H9 (cell line): ENCODE measurements at regions not wholly inside any gene's neighbourhood (a gene's known extent, or its start where the extent isn't known, plus 50 kb on each side); places are given as distances from the start of the nearest gene placed in this dataset.

ENCODE experiments used
- DNase-seq: peaks from one replicate; pipeline ENCODE4 v3.0.0-alpha.2; 2017
- H2AFZ ChIP-seq: one replicate; pipeline ENCODE4 v1.6.1; 2013; ENCODE audit warnings: mild to moderate bottlenecking, low read length, control low read depth, moderate library complexity
- H2AK5ac ChIP-seq: 2 replicates; pipeline ENCODE4 v1.6.1; 2013; ENCODE audit warnings: low read length, control low read depth, mixed read lengths; ENCODE audit not compliant: insufficient read length
- H2BK120ac ChIP-seq: one replicate; pipeline ENCODE4 v1.6.1; 2013; ENCODE audit warnings: low read depth, mild to moderate bottlenecking, low read length, control low read depth, inconsistent platforms; ENCODE audit not compliant: poor library complexity, severe bottlenecking
- H2BK12ac ChIP-seq: 2 replicates; pipeline ENCODE4 v1.6.1; 2013; ENCODE audit warnings: low read length, control low read depth, mixed read lengths, low read depth; ENCODE audit not compliant: insufficient read length
- H2BK15ac ChIP-seq: 2 replicates; pipeline ENCODE4 v1.6.1; 2013; ENCODE audit warnings: low read depth, low read length, control low read depth
- H2BK20ac ChIP-seq: one replicate; pipeline ENCODE4 v1.6.1; 2013; ENCODE audit warnings: low read depth, mild to moderate bottlenecking, low read length, control low read depth, inconsistent platforms; ENCODE audit not compliant: poor library complexity, severe bottlenecking
- H2BK5ac ChIP-seq: 2 replicates; pipeline ENCODE4 v1.6.1; 2013; ENCODE audit warnings: low read length, control low read depth, mixed read lengths; ENCODE audit not compliant: insufficient read length
- H3K14ac ChIP-seq: 2 replicates; pipeline ENCODE4 v1.6.1; 2013; ENCODE audit warnings: low read length, control low read depth; ENCODE audit not compliant: insufficient read depth
- H3K18ac ChIP-seq: 2 replicates; pipeline ENCODE4 v1.6.1; 2013; ENCODE audit warnings: low read depth, mild to moderate bottlenecking, mixed read lengths, low read length, control low read depth; ENCODE audit not compliant: insufficient read length
- H3K23ac ChIP-seq: 2 replicates; pipeline ENCODE4 v1.6.1; 2013; ENCODE audit warnings: low read length, control low read depth, mixed read lengths, low read depth; ENCODE audit not compliant: insufficient read length
- H3K23me2 ChIP-seq: 2 replicates; pipeline ENCODE4 v1.6.1; 2013; ENCODE audit warnings: low read depth, mild to moderate bottlenecking, mixed read lengths, low read length, control low read depth; ENCODE audit not compliant: insufficient read length, poor library complexity, severe bottlenecking
- H3K27ac ChIP-seq: 2 replicates; pipeline ENCODE4 v1.5.1; 2013; ENCODE audit warnings: low read length, control low read depth, mixed read lengths, low read depth; ENCODE audit not compliant: insufficient read length
- H3K27me3 ChIP-seq: 2 replicates; pipeline ENCODE4 v1.6.1; 2013; ENCODE audit warnings: low read length, control low read depth, inconsistent platforms; ENCODE audit not compliant: insufficient read depth
- H3K4ac ChIP-seq: 2 replicates; pipeline ENCODE4 v1.6.1; 2013; ENCODE audit warnings: low read depth, mild to moderate bottlenecking, control low read depth, inconsistent platforms, low read length, moderate library complexity
- H3K4me1 ChIP-seq: 2 replicates; pipeline ENCODE4 v1.6.1; 2013; ENCODE audit warnings: low read length, control low read depth, inconsistent platforms; ENCODE audit not compliant: insufficient read depth
- H3K4me2 ChIP-seq: 2 replicates; pipeline ENCODE4 v1.6.1; 2013; ENCODE audit warnings: low read length, control low read depth, mixed read lengths; ENCODE audit not compliant: insufficient read length, insufficient read depth
- H3K56ac ChIP-seq: 2 replicates; pipeline ENCODE4 v1.6.1; 2013; ENCODE audit warnings: low read depth, mild to moderate bottlenecking, mixed read lengths, low read length, control low read depth; ENCODE audit not compliant: insufficient read length
- H3K79me1 ChIP-seq: 2 replicates; pipeline ENCODE4 v1.6.1; 2013; ENCODE audit warnings: low read depth, mild to moderate bottlenecking, moderate library complexity, low read length, control low read depth, inconsistent platforms; ENCODE audit not compliant: insufficient read depth, poor library complexity, severe bottlenecking
- H3K79me2 ChIP-seq: 2 replicates; pipeline ENCODE4 v1.6.1; 2013; ENCODE audit warnings: low read length, control low read depth, inconsistent platforms; ENCODE audit not compliant: insufficient read depth
- H3K9ac ChIP-seq: 2 replicates; pipeline ENCODE4 v1.6.1; 2013; ENCODE audit warnings: low read length, control low read depth, mixed read lengths; ENCODE audit not compliant: insufficient read length; ENCODE audit errors: extremely low read depth
- H3K9me3 ChIP-seq: one replicate; pipeline ENCODE4 v1.6.1; 2013; ENCODE audit warnings: low read depth, low read length, inconsistent platforms; ENCODE audit not compliant: control insufficient read depth
- H3T11ph ChIP-seq: one replicate; pipeline ENCODE4 v1.6.1; 2013; ENCODE audit warnings: mild to moderate bottlenecking, low read length, control low read depth, inconsistent platforms
- H4K20me1 ChIP-seq: one replicate; pipeline ENCODE4 v1.6.1; 2013; ENCODE audit not compliant: control insufficient read depth, insufficient read length, insufficient read depth
- H4K5ac ChIP-seq: 2 replicates; pipeline ENCODE4 v1.6.1; 2013; ENCODE audit warnings: low read depth, mild to moderate bottlenecking, mixed read lengths, low read length, control low read depth; ENCODE audit not compliant: insufficient read length
- H4K8ac ChIP-seq: replicated peaks from 2 replicates; pipeline ENCODE4 v1.6.1; 2013; ENCODE audit warnings: low read length, control low read depth, mixed read lengths, low read depth; ENCODE audit not compliant: insufficient read length
- H4K91ac ChIP-seq: 2 replicates; pipeline ENCODE4 v1.6.1; 2013; ENCODE audit warnings: low read depth, mild to moderate bottlenecking, moderate library complexity, mixed read lengths, low read length, control low read depth; ENCODE audit not compliant: insufficient read length
- H3K27ac Mint-ChIP-seq, 3 experiments: 2 replicates in 2 of 3; 3 replicates in 1 of 3; pipeline ENCODE4 v1.8.0; 2020 to 2021; ENCODE audit warnings: mixed read lengths in 3 of 3, mild to moderate bottlenecking in 1 of 3, moderate library complexity in 1 of 3
- H3K27me3 Mint-ChIP-seq: 2 replicates; pipeline ENCODE4 v1.8.0; 2021; ENCODE audit warnings: low read depth, mild to moderate bottlenecking, moderate library complexity, mixed read lengths
- H3K36me3 Mint-ChIP-seq, 3 experiments: 2 replicates in 2 of 3; 3 replicates in 1 of 3; pipeline ENCODE4 v1.8.0; 2020 to 2021; ENCODE audit warnings: low read depth in 3 of 3, mixed read lengths in 3 of 3; ENCODE audit not compliant: insufficient read depth in 1 of 3
- H3K4me1 Mint-ChIP-seq, 2 experiments: 2 replicates each; pipeline ENCODE4 v1.8.0; 2020; ENCODE audit warnings: mixed read lengths in 2 of 2
- H3K4me3 Mint-ChIP-seq, 2 experiments: 2 replicates in 1 of 2; 3 replicates in 1 of 2; pipeline ENCODE4 v1.8.0; 2020 to 2021; ENCODE audit warnings: mild to moderate bottlenecking in 2 of 2, mixed read lengths in 2 of 2, moderate library complexity in 1 of 2
- H3K9me3 Mint-ChIP-seq, 2 experiments: 2 replicates in 1 of 2; 3 replicates in 1 of 2; pipeline ENCODE4 v1.8.0; 2020; ENCODE audit warnings: mild to moderate bottlenecking in 2 of 2, mixed read lengths in 2 of 2, moderate library complexity in 1 of 2
- WGBS: extraction: QIAGEN DNeasy Blood & Tissue Kit; methylation state at CpG from one replicate; pipeline ENCODE4 v1.1.7; 2013; ENCODE audit warnings: missing lambda C conversion rate, low lambda C conversion rate, mixed read lengths; ENCODE audit not compliant: insufficient read length; ENCODE audit errors: extremely low coverage; 5-methylcytosine and 5-hydroxymethylcytosine counted together
- TF ChIP-seq, protein P1 (sequence below): fragments of 200-600 bp; sonication (generic); conservative IDR thresholded peaks from 3 replicates; pipeline ENCODE4 v1.8.0; 2021; ENCODE audit warnings: antibody characterized with exemption, mild to moderate bottlenecking

GRCh38 chr17:71316176-71316897 is 804.5 kb upstream of the SOX9 start:
- no peaks in the 10 kb centered on the region for H3K79me1 ChIP-seq
- no peak overlapping the region for H3K23ac ChIP-seq
- no peaks in the 10 kb centered on the region for H3K9me3 Mint-ChIP-seq
- H3K4ac ChIP-seq = no peak overlapping the region
- H4K91ac ChIP-seq = no peak overlapping the region
- H3K14ac ChIP-seq = no peak overlapping the region
- no peaks in the 10 kb centered on the region for H3K4me1 ChIP-seq
- no peak overlapping the region for H2BK120ac ChIP-seq
- H3K9me3 ChIP-seq = no peaks in the 10 kb centered on the region
- H2BK20ac ChIP-seq = no peak overlapping the region
- H4K8ac ChIP-seq = no peak overlapping the region
- H2BK5ac ChIP-seq = no peak overlapping the region
- no peak overlapping the region for H4K5ac ChIP-seq
- no peak overlapping the region for H3K4me2 ChIP-seq
- no peaks in the 10 kb centered on the region for H3K79me2 ChIP-seq
- peaks cover 3% of the 10 kb centered on the region; the same call in 1 of the 2 replicates for H3K27me3 Mint-ChIP-seq
- H3K4me3 Mint-ChIP-seq = no peak overlapping the region
- no peak overlapping the region for H2BK15ac ChIP-seq
- no peak overlapping the region for H3K27ac Mint-ChIP-seq
- TF ChIP-seq, protein P1, sequence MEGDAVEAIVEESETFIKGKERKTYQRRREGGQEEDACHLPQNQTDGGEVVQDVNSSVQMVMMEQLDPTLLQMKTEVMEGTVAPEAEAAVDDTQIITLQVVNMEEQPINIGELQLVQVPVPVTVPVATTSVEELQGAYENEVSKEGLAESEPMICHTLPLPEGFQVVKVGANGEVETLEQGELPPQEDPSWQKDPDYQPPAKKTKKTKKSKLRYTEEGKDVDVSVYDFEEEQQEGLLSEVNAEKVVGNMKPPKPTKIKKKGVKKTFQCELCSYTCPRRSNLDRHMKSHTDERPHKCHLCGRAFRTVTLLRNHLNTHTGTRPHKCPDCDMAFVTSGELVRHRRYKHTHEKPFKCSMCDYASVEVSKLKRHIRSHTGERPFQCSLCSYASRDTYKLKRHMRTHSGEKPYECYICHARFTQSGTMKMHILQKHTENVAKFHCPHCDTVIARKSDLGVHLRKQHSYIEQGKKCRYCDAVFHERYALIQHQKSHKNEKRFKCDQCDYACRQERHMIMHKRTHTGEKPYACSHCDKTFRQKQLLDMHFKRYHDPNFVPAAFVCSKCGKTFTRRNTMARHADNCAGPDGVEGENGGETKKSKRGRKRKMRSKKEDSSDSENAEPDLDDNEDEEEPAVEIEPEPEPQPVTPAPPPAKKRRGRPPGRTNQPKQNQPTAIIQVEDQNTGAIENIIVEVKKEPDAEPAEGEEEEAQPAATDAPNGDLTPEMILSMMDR = no peak
- no CpG with 5 or more reads among the region's 4 CpGs for WGBS
- H3K4me1 Mint-ChIP-seq = no peaks in the 10 kb centered on the region
- no peaks in the 10 kb centered on the region for H3K27me3 ChIP-seq
- no peak overlapping the region for H3K18ac ChIP-seq
- no peak overlapping the region for H3K56ac ChIP-seq
- H3K9ac ChIP-seq = no peak overlapping the region
- H3K36me3 Mint-ChIP-seq = no peaks in the 10 kb centered on the region
- H3K23me2 ChIP-seq = no peaks in the 10 kb centered on the region
- H3T11ph ChIP-seq = no peak overlapping the region
- H2AK5ac ChIP-seq = no peak overlapping the region
- no peak overlapping the region for H3K27ac ChIP-seq
- no peak overlapping the region for H2AFZ ChIP-seq
- DNase-seq = no peak
- H2BK12ac ChIP-seq = no peak overlapping the region
- H4K20me1 ChIP-seq = no peaks in the 10 kb centered on the region
